ENCODE measurements at regions not wholly inside any gene's neighbourhood (a gene's known extent, or its start where the extent isn't known, plus 50 kb on each side); places are given as distances from the start of the nearest gene placed in this dataset.
"Not testable (repeated sequence)": the region's sequence is repeated elsewhere in the genome, so short reads cannot be mapped to it uniquely, and the experiment has no call there.

DNA sequence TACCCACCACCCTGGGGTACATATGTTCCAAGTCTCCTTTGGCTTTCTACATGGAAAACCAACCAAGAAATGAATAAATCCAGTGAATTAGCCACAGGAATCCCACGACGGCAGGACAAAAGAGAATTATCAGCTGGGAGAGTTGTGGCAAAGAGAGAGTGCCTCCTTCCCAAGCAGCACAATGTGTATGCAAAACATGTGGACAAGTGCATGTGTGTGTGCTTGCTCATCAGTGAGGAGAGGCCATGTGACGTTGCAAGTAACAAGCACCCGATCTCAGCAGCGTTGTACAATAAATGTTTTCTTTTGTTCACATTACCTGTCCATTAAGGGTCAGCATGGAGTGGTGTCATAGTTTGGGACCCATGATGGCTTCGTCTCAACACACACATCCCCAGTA lies 50.0 kb upstream of the EMX2 start:
- DNase-seq (ENCODE audit: low read depth in 4 of 4, low spot score in 3 of 4) = no peak

GRCh38 chr10:117488004-117488403 lies 54.5 kb upstream of the EMX2 start:
- DNase-seq (ENCODE audit: low read depth in 4 of 4, low spot score in 3 of 4) = no peak

GRCh38 chr10:117486606-117487005 lies 55.9 kb upstream of the EMX2 start:
- DNase-seq (ENCODE audit: low read depth in 4 of 4, low spot score in 3 of 4) = no peak

GRCh38 chr10:117483056-117483590 lies 59.4 kb upstream of the EMX2 start:
- no peak for DNase-seq (ENCODE audit: low read depth in 4 of 4, low spot score in 3 of 4)

- DNase-seq (ENCODE audit: low read depth in 4 of 4, low spot score in 3 of 4) = not testable (repeated sequence)
Observed at GRCh38 chr10:117481011-117481410, 61.5 kb upstream of the EMX2 start.

GRCh38 chr10:117480097-117480496 lies 62.4 kb upstream of the EMX2 start:
- DNase-seq (ENCODE audit: low read depth in 4 of 4, low spot score in 3 of 4) = no peak

- no peak for DNase-seq (ENCODE audit: low read depth in 4 of 4, low spot score in 3 of 4)
Observed at GRCh38 chr10:117477961-117478670, 64.4 kb upstream of the EMX2 start.

GRCh38 chr10:117477211-117477947 lies 65.2 kb upstream of the EMX2 start:
- no peak for DNase-seq (ENCODE audit: low read depth in 4 of 4, low spot score in 3 of 4)

GRCh38 chr10:117476716-117477115 lies 65.8 kb upstream of the EMX2 start:
- DNase-seq (ENCODE audit: low read depth in 4 of 4, low spot score in 3 of 4) = no peak

- DNase-seq (ENCODE audit: low read depth in 4 of 4, low spot score in 3 of 4) = no peak
Observed at GRCh38 chr10:117476281-117476680, 66.3 kb upstream of the EMX2 start.

GRCh38 chr10:117472872-117473271 lies 69.7 kb upstream of the EMX2 start:
- no peak for DNase-seq (ENCODE audit: low read depth in 4 of 4, low spot score in 3 of 4)

DNA sequence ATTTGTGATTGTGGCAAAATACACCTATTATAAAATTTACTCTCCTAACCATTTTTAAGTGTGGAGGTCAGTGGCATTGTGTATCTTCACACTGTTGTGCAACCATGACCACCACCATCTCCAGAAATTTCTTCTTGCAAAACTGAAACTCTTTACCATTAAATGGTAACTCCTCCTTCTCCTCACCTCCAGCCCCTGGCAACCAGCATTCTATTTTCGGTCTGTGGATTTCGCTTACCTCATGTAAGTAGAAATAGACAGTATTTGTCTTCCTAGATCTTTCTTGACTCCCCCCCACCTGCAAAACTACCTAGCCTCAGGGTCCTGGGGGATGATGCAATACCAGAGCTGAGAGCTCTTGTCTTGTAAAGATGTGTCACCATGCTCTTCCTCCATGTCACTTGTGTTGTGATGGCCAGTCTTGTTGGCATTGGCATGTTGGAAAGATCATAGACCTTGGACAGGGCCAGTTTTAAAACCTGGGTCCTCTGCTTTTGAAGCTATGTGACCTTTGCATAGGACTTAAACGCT lies 71.1 kb upstream of the EMX2 start:
- DNase-seq (ENCODE audit: low read depth in 4 of 4, low spot score in 3 of 4) = no peak

DNA sequence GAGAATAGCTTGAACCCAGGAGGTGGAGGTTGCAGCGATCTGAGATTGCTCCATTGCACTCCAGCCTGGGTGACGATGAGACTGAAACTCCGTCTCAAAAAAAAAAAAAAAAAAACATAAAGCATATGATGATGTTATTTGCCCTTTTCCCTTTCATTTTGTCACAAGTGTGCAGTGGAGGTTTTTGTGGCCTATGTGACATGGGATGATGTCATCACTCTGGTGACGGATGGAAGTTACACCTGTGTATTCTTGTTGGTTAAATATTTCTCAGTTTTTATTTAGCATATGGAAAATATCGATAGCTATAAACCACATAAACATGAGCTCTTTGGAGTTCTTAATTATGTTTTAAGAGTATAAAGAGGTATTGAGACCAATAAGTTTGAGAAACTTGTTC lies 71.8 kb upstream of the EMX2 start:
- no peak for DNase-seq (ENCODE audit: low read depth in 4 of 4, low spot score in 3 of 4)

- DNase-seq (ENCODE audit: low read depth in 4 of 4, low spot score in 3 of 4) = no peak
Observed at GRCh38 chr10:117468665-117469064, 73.9 kb upstream of the EMX2 start.

DNA sequence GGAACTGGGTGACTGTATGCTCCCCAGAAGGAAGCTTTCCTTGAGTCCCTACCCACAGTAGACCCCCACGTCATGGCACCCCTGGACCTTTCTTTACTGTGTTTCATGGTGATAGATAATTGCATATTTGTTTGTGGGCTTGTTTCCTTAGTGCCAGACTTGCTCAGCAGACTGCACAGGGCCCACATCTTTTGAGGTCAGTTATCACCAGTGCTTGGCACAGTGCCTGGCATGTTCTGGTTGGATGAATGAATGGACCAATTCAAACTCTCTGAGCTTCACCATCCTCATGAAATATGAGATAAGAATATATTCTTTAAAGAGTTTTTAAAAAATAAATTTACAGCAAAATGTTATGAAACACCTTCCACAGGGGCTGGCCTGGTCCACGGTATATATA lies 78.4 kb upstream of the EMX2 start:
- no peak for DNase-seq (ENCODE audit: low read depth in 4 of 4, low spot score in 3 of 4)

DNA sequence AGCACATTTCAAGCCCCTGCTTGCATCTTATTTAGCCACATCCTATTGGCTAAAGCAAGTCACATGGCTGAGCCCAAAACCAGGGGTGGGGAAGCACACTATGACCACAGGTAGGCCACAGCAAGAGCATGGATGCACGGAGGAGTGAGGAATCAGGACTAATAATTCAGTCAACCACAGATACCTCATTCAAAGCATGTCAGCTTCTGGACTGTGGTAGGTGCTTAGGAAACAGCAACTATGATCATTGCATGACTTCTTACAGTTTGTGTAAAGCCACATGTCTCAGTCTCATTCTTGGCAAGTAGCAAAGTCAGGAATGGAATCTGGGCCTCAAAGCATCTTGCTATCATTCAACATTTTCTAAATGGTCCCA lies 79.0 kb upstream of the EMX2 start:
- no peak for DNase-seq (ENCODE audit: low read depth in 4 of 4, low spot score in 3 of 4)

GRCh38 chr10:117462816-117463544 lies 79.6 kb upstream of the EMX2 start:
- no peak for DNase-seq (ENCODE audit: low read depth in 4 of 4, low spot score in 3 of 4)

GRCh38 chr10:117462424-117462792 lies 80.1 kb upstream of the EMX2 start:
- DNase-seq (ENCODE audit: low read depth in 4 of 4, low spot score in 3 of 4) = no peak

- peak; percentile 41 to 64 (median 44) for DNase-seq (ENCODE audit: low read depth in 4 of 4, low spot score in 3 of 4)
Observed at GRCh38 chr10:117461766-117462423, 80.7 kb upstream of the EMX2 start.

- DNase-seq (ENCODE audit: low read depth in 4 of 4, low spot score in 3 of 4) = no peak
Observed at GRCh38 chr10:117460846-117461765, 81.4 kb upstream of the EMX2 start.
